OCI-LY1 (cell line): ENCODE measurements at regions not wholly inside any gene's neighbourhood (a gene's known extent, or its start where the extent isn't known, plus 50 kb on each side); places are given as distances from the start of the nearest gene placed in this dataset.

Experiments
- H2AFZ ChIP-seq: fragments of 200-600 bp; sonication (generic), shearing (Covaris generic); 2 replicates; pipeline ENCODE4 v1.6.0; 2014; ENCODE audit warnings: antibody characterized with exemption, mild to moderate bottlenecking, low read length
- H3F3A ChIP-seq: fragments of 200-600 bp; sonication (generic), shearing (Covaris generic); 2 replicates; pipeline ENCODE4 v1.6.0; 2014; ENCODE audit warnings: mild to moderate bottlenecking, antibody characterized with exemption, low read length, moderate library complexity; ENCODE audit not compliant: insufficient read depth
- H3K27ac ChIP-seq: fragments of 200-600 bp; sonication (generic); 2 replicates; pipeline ENCODE4 v1.5.1; 2014; ENCODE audit warnings: low read length, mixed run types, mild to moderate bottlenecking, low read depth; ENCODE audit not compliant: poor library complexity, severe bottlenecking
- H3K27me3 ChIP-seq: fragments of 200-600 bp; sonication (generic); 2 replicates; pipeline ENCODE4 v1.6.0; 2014; ENCODE audit warnings: antibody characterized with exemption, mild to moderate bottlenecking, low read length, moderate library complexity; ENCODE audit not compliant: insufficient read depth
- H3K36me3 ChIP-seq: fragments of 200-600 bp; sonication (generic); 2 replicates; pipeline ENCODE4 v1.6.1; 2014; ENCODE audit warnings: mild to moderate bottlenecking, antibody characterized with exemption, low read length, moderate library complexity, mixed read lengths; ENCODE audit not compliant: insufficient read depth
- H3K4me1 ChIP-seq: fragments of 200-600 bp; sonication (generic); 2 replicates; pipeline ENCODE4 v1.5.1; 2014; ENCODE audit warnings: mild to moderate bottlenecking, low read length, moderate library complexity; ENCODE audit not compliant: insufficient read depth, severe bottlenecking
- H3K4me2 ChIP-seq: fragments of 200-600 bp; sonication (generic), shearing (Covaris generic); 2 replicates; pipeline ENCODE4 v1.6.1; 2014; ENCODE audit warnings: low read length
- H3K4me3 ChIP-seq: fragments of 200-600 bp; sonication (generic); 2 replicates; pipeline ENCODE4 v1.5.1; 2014; ENCODE audit warnings: low read length, low read depth, mild to moderate bottlenecking, mixed read lengths; ENCODE audit not compliant: poor library complexity, severe bottlenecking
- H3K79me2 ChIP-seq: fragments of 200-600 bp; shearing (Covaris generic); 2 replicates; pipeline ENCODE4 v1.6.1; 2016; ENCODE audit warnings: mixed run types, low read length, mixed read lengths; ENCODE audit not compliant: insufficient read depth
- H3K9ac ChIP-seq: fragments of 200-600 bp; sonication (generic), shearing (Covaris generic); 2 replicates; pipeline ENCODE4 v1.6.1; 2014; ENCODE audit warnings: mild to moderate bottlenecking, low read length, mixed read lengths
- H3K9me2 ChIP-seq: fragments of 200-600 bp; sonication (generic), shearing (Covaris generic); 2 replicates; pipeline ENCODE4 v1.6.1; 2014; ENCODE audit warnings: low read depth, mild to moderate bottlenecking, low read length, mixed read lengths
- H3K9me3 ChIP-seq: fragments of 200-600 bp; shearing (Covaris generic); 2 replicates; pipeline ENCODE4 v1.6.1; 2014; ENCODE audit warnings: low read length, mixed read lengths
- H4K20me1 ChIP-seq: fragments of 200-600 bp; sonication (generic), shearing (Covaris generic); 2 replicates; pipeline ENCODE4 v1.6.0; 2016; ENCODE audit warnings: mild to moderate bottlenecking, low read length; ENCODE audit not compliant: insufficient read depth
- EZH2 ChIP-seq: fragments of 200-600 bp; sonication (generic), shearing (Covaris generic); IDR thresholded peaks from 2 replicates; pipeline ENCODE4 v1.8.0; 2017; ENCODE audit warnings: borderline replicate concordance, mixed run types, mild to moderate bottlenecking, antibody characterized with exemption, low read length, moderate library complexity, mixed read lengths
- TF ChIP-seq, protein P1 (sequence below): fragments of 200-600 bp; sonication (generic), shearing (Covaris generic); IDR thresholded peaks from 2 replicates; pipeline ENCODE4 v1.5.1; 2017; ENCODE audit warnings: mild to moderate bottlenecking, antibody characterized with exemption, low read length, moderate library complexity, mixed read lengths

DNA sequence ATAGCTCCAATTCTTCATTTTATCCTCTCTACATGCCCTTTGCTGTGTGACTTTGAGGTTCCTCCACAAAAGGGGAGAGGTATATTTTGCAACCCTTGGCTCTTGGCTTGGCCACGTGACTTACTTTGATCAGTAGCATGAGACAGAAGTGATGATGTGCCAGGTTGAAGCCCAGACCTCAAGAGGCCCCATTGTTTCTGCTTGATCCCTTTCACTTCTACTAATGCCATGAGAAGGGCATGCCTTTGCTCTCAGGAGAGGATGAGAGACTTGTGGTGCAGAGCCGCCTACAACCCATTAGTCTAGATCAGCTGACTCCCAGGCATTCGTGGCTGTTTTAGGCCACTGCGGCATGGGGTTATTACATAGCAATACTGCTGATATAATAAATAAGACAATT, 356.2 kb upstream of the SALL1 start:
- H3K27me3 ChIP-seq = no peaks in the 10 kb centered on the region
- H3K9me3 ChIP-seq = no peaks in the 10 kb centered on the region
- H3K27ac ChIP-seq = no peak overlapping the region
- no peak overlapping the region for H2AFZ ChIP-seq
- TF ChIP-seq, protein P1, sequence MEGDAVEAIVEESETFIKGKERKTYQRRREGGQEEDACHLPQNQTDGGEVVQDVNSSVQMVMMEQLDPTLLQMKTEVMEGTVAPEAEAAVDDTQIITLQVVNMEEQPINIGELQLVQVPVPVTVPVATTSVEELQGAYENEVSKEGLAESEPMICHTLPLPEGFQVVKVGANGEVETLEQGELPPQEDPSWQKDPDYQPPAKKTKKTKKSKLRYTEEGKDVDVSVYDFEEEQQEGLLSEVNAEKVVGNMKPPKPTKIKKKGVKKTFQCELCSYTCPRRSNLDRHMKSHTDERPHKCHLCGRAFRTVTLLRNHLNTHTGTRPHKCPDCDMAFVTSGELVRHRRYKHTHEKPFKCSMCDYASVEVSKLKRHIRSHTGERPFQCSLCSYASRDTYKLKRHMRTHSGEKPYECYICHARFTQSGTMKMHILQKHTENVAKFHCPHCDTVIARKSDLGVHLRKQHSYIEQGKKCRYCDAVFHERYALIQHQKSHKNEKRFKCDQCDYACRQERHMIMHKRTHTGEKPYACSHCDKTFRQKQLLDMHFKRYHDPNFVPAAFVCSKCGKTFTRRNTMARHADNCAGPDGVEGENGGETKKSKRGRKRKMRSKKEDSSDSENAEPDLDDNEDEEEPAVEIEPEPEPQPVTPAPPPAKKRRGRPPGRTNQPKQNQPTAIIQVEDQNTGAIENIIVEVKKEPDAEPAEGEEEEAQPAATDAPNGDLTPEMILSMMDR = no peak
- no peak for TF ChIP-seq EZH2
- H3K79me2 ChIP-seq = no peaks in the 10 kb centered on the region
- no peak overlapping the region for H3K4me2 ChIP-seq
- H4K20me1 ChIP-seq = no peaks in the 10 kb centered on the region
- H3K36me3 ChIP-seq = no peaks in the 10 kb centered on the region
- no peaks in the 10 kb centered on the region for H3K4me1 ChIP-seq
- H3K9me2 ChIP-seq = no peaks in the 10 kb centered on the region
- H3K9ac ChIP-seq = no peak overlapping the region
- no peak overlapping the region for H3K4me3 ChIP-seq
- no peaks in the 10 kb centered on the region for H3F3A ChIP-seq

DNA sequence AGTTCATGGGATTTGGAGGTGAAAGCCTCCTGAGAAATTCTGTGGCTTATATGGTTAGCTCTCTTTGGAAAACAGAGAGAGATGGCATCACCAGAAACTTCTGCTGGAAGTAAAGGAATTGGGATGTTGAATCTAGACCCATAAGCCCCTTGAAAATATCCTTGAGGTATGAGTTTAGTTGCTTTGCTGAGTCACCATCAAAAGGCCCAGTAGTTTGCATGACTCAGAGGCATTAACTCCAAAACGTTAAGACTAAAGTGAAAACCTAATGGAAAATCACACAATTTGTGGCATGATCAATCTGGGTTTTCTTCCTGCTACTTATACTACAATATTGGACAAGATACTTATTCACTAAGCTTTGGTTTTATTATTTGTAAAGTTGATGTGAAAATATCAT, 349.2 kb upstream of the SALL1 start:
- Histone ChIP-seq H4K20me1 (no peaks in the 10 kb centered on the region), H3K4me2 (no peak overlapping the region), H3K27ac (no peak overlapping the region), H3K9ac (no peak overlapping the region), H3K79me2 (no peaks in the 10 kb centered on the region), H3K4me1 (no peaks in the 10 kb centered on the region), H2AFZ (no peak overlapping the region), H3F3A (no peaks in the 10 kb centered on the region), H3K36me3 (no peaks in the 10 kb centered on the region), H3K9me2 (no peaks in the 10 kb centered on the region), H3K27me3 (no peaks in the 10 kb centered on the region), H3K9me3 (no peaks in the 10 kb centered on the region), H3K4me3 (no peak overlapping the region)
- TF ChIP-seq EZH2 = no peak
- TF ChIP-seq, protein P1 = no peak

GRCh38 chr16:51497541-51498211, 346.6 kb upstream of the SALL1 start:
- no peaks in the 10 kb centered on the region for H4K20me1 ChIP-seq
- no peaks in the 10 kb centered on the region for H3F3A ChIP-seq
- no peak overlapping the region for H3K4me3 ChIP-seq

More at GRCh38 chr16:51497541-51498211, 346.6 kb upstream of the SALL1 start:
- no peaks in the 10 kb centered on the region for H3K4me1 ChIP-seq
- H2AFZ ChIP-seq = no peak overlapping the region
- no peaks in the 10 kb centered on the region for H3K36me3 ChIP-seq
- H3K27ac ChIP-seq = no peak overlapping the region
- H3K9me3 ChIP-seq = no peaks in the 10 kb centered on the region
- no peaks in the 10 kb centered on the region for H3K79me2 ChIP-seq
- no peaks in the 10 kb centered on the region for H3K27me3 ChIP-seq
- no peak overlapping the region for H3K4me2 ChIP-seq
- H3K9me2 ChIP-seq = no peaks in the 10 kb centered on the region
- TF ChIP-seq, protein P1 = no peak
- TF ChIP-seq EZH2 = no peak
- no peak overlapping the region for H3K9ac ChIP-seq
